Endodermal cell (in vitro differentiated cells): ENCODE measurements at regions not wholly inside any gene's neighbourhood (a gene's known extent, or its start where the extent isn't known, plus 50 kb on each side); places are given as distances from the start of the nearest gene placed in this dataset.

Experiments used
- DNase-seq: peaks from one replicate; pipeline ENCODE4 v3.0.0-alpha.2; 2017
- H3K27ac ChIP-seq: 2 replicates; pipeline ENCODE4 v1.5.1; 2013; ENCODE audit warnings: mild to moderate bottlenecking, low read depth, low read length, moderate library complexity
- H3K27me3 ChIP-seq: 2 replicates; pipeline ENCODE4 v1.6.1; 2013; ENCODE audit warnings: mild to moderate bottlenecking, low read length, moderate library complexity; ENCODE audit not compliant: insufficient read depth, control insufficient read depth, poor library complexity, severe bottlenecking
- H3K36me3 ChIP-seq: 2 replicates; pipeline ENCODE4 v1.7.0; 2013; ENCODE audit warnings: mild to moderate bottlenecking, low read length, moderate library complexity; ENCODE audit not compliant: control insufficient read depth, insufficient read depth
- H3K4me1 ChIP-seq: one replicate; pipeline ENCODE4 v1.7.0; 2013; ENCODE audit warnings: low read length; ENCODE audit not compliant: control insufficient read depth, insufficient read depth
- H3K4me3 ChIP-seq: 2 replicates; pipeline ENCODE4 v1.5.1; 2013; ENCODE audit warnings: mild to moderate bottlenecking, low read length, moderate library complexity
- H3K9ac ChIP-seq: 2 replicates; pipeline ENCODE4 v1.6.1; 2013; ENCODE audit warnings: mild to moderate bottlenecking, low read length, moderate library complexity; ENCODE audit not compliant: poor library complexity, severe bottlenecking; ENCODE audit errors: extremely low read depth
- H3K9me3 ChIP-seq: 2 replicates; pipeline ENCODE4 v1.6.1; 2013; ENCODE audit warnings: mild to moderate bottlenecking, low read length, moderate library complexity; ENCODE audit not compliant: control insufficient read depth
- H3K27ac Mint-ChIP-seq: 2 replicates; pipeline ENCODE4 v1.8.0; 2020; ENCODE audit warnings: mixed read lengths
- H3K27me3 Mint-ChIP-seq: 2 replicates; pipeline ENCODE4 v1.8.0; 2021; ENCODE audit warnings: mild to moderate bottlenecking, mixed read lengths; ENCODE audit not compliant: insufficient read depth
- H3K36me3 Mint-ChIP-seq: 2 replicates; pipeline ENCODE4 v1.8.0; 2020; ENCODE audit warnings: low read depth, mixed read lengths
- H3K4me1 Mint-ChIP-seq: 2 replicates; pipeline ENCODE4 v1.8.0; 2020; ENCODE audit warnings: mixed read lengths
- H3K4me3 Mint-ChIP-seq: 2 replicates; pipeline ENCODE4 v1.8.0; 2020; ENCODE audit warnings: mild to moderate bottlenecking, moderate library complexity, mixed read lengths
- H3K9me3 Mint-ChIP-seq: 2 replicates; pipeline ENCODE4 v1.8.0; 2020; ENCODE audit warnings: mild to moderate bottlenecking, mixed read lengths
- CTCF ChIP-seq: fragments of 200-600 bp; sonication (generic); conservative IDR thresholded peaks from 2 replicates; pipeline ENCODE4 v1.5.0; 2021; ENCODE audit warnings: antibody characterized with exemption, mild to moderate bottlenecking
- WGBS, 2 experiments: methylation state at CpG; one replicate each; pipeline versions ENCODE4 v1.1.5 to v1.1.7; 2013; ENCODE audit warnings: missing lambda C conversion rate in 2 of 2, mixed read lengths in 1 of 2; ENCODE audit not compliant: insufficient coverage in 1 of 2, insufficient read length in 1 of 2; 5-methylcytosine and 5-hydroxymethylcytosine counted together

- DNase-seq, result peak; percentile 92
- Histone ChIP-seq H3K27me3 (no peaks in the 10 kb centered on the region), H3K4me3 (no peak overlapping the region), H3K36me3 (no peaks in the 10 kb centered on the region), H3K9ac (no peak overlapping the region), H3K9me3 (peaks cover 7% of the 10 kb centered on the region), H3K27ac (no peak overlapping the region), H3K4me1 (no peaks in the 10 kb centered on the region)
- peak; percentile 90 for TF ChIP-seq CTCF
- no peak overlapping the region for H3K4me3 Mint-ChIP-seq
- peaks cover 14% of the 10 kb centered on the region for H3K27me3 Mint-ChIP-seq
- H3K4me1 Mint-ChIP-seq, result no peaks in the 10 kb centered on the region
- no peak overlapping the region for H3K27ac Mint-ChIP-seq
- peaks cover 5% of the 10 kb centered on the region for H3K9me3 Mint-ChIP-seq
- no peaks in the 10 kb centered on the region for H3K36me3 Mint-ChIP-seq
- WGBS, 2 experiments, result 34 to 73% methylated on average over 2 to 6 of the region's 7 CpGs
Measured at GRCh38 chr15:57866149-57866736, 159.7 kb downstream of the POLR2M start.

- no peaks in the 10 kb centered on the region for H3K36me3 ChIP-seq
- no peaks in the 10 kb centered on the region for H3K4me1 Mint-ChIP-seq
- H3K9ac ChIP-seq, result no peak overlapping the region
- WGBS, 2 experiments, result 94 to 97% methylated on average over 13 to 16 of the region's 16 CpGs
- peaks cover 5% of the 10 kb centered on the region for H3K9me3 Mint-ChIP-seq
- H3K9me3 ChIP-seq, result peaks cover 7% of the 10 kb centered on the region
- H3K27ac ChIP-seq, result no peak overlapping the region
- H3K4me3 ChIP-seq, result no peak overlapping the region
- H3K27me3 Mint-ChIP-seq, result peaks cover 7% of the 10 kb centered on the region
- no peak for DNase-seq
- no peaks in the 10 kb centered on the region for H3K36me3 Mint-ChIP-seq
- H3K27ac Mint-ChIP-seq, result no peak overlapping the region
- H3K4me1 ChIP-seq, result no peaks in the 10 kb centered on the region
- H3K27me3 ChIP-seq, result no peaks in the 10 kb centered on the region
- H3K4me3 Mint-ChIP-seq, result no peak overlapping the region
- no peak for TF ChIP-seq CTCF
Measured at GRCh38 chr15:57867970-57868798, 161.7 kb downstream of the POLR2M start.

GRCh38 chr15:57870667-57871066, 164.2 kb downstream of the POLR2M start:
- no peaks in the 10 kb centered on the region for H3K4me1 ChIP-seq
- Mint-ChIP-seq H3K36me3 (no peaks in the 10 kb centered on the region), H3K27me3 (peaks cover 6% of the 10 kb centered on the region), H3K4me1 (peaks cover 5% of the 10 kb centered on the region), H3K27ac (no peak overlapping the region), H3K9me3 (peaks cover 14% of the 10 kb centered on the region), H3K4me3 (no peak overlapping the region)
- no peak overlapping the region for H3K27ac ChIP-seq
- no CpG with 5 or more reads among the region's 2 CpGs for WGBS, 2 experiments
- no peaks in the 10 kb centered on the region for H3K36me3 ChIP-seq
- H3K9me3 ChIP-seq, result peaks cover 14% of the 10 kb centered on the region
- TF ChIP-seq CTCF, result no peak
- no peak overlapping the region for H3K9ac ChIP-seq
- no peaks in the 10 kb centered on the region for H3K27me3 ChIP-seq
- DNase-seq, result no peak
- no peak overlapping the region for H3K4me3 ChIP-seq
